Stimulated activated CD4-positive, alpha-beta T cell treated with anti-CD3 and anti-CD28 coated beads, Interleukin-1b, Interleukin-23, amount 100 ng/mL, for 48 hours (primary cell): ENCODE measurements at regions not wholly inside any gene's neighbourhood (a gene's known extent, or its start where the extent isn't known, plus 50 kb on each side); places are given as distances from the start of the nearest gene placed in this dataset.
"Not testable (repeated sequence)": the region's sequence is repeated elsewhere in the genome, so short reads cannot be mapped to it uniquely, and the experiment has no call there.

ENCODE experiments used
- DNase-seq: peaks from one replicate; pipeline ENCODE4 v3.0.0-alpha.2; 2020

DNA sequence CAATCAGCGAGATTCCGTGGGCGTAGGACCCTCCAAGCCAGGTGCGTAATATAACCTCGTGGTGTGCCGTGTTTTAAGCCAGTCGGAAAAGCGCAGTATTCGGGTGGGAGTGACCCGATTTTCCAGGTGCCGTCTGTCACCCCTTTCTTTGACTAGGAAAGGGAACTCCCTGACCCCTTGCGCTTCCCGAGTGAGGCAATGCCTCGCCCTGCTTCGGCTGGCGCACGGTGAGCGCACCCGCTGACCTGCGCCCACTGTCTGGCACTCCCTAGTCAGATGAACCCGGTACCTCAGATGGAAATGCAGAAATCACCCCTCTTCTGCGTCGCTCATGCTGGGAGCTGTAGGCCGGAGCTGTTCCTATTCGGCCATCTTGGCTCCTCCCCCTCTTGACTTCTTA, 352.6 kb upstream of the GHITM start:
- not testable (repeated sequence) for DNase-seq

DNA sequence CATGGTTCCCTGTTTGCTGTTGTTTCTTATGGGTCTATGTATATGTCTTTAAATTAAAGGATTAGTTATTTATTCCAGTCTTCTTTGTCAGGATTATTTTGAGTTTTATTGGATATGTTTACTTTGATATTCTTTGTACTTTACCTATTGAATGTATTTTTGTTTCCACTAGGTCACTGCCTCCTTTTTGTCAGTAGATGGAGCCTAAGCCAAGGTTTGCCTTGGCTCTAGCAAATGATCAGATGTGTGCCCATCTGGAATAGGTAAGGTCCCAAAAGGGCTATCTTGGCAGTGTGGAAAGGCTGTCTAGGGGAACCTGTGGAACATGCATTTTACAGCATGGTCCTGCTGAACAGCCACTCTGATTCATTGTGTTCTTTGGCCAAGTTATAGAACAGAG, 337.3 kb upstream of the GHITM start:
- DNase-seq = no peak

DNA sequence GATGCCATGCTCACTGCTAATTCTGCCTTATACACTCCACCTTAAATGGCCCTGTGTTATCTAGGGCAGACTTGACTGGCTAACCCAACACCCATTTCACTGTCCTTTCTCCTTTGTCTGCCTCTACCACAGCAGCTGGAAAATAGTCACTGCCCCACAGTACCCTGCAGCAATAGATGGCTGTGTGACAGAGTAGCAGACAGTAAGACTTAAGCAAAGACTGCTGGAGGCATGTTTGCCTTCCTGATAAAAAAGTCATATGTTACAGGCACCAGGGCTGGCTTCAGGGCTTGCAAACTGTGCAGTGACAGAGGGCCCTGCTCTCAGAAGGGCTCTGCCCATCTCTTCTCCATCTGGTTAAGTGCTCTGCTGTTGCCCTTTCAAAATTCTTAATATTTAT, 332.6 kb upstream of the GHITM start:
- no peak for DNase-seq

DNA sequence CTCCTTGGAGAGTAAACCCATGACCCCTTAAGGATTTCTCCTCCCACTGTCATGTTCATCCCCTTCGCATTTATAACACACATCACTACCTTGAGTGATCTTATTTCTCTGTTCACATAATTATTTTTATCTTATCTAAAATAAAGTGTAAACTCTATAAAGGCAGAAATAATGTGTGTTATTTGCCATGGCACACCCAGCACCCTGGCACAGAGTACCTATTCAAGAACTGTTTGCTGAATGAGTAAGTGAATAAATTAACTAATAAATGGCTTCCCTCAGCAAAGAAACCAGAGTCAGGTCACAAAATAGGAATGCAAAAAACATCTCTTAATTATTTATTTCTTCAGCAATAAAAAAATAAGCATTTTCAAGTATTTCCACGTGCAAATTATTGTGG, 330.3 kb upstream of the GHITM start:
- DNase-seq = no peak

DNA sequence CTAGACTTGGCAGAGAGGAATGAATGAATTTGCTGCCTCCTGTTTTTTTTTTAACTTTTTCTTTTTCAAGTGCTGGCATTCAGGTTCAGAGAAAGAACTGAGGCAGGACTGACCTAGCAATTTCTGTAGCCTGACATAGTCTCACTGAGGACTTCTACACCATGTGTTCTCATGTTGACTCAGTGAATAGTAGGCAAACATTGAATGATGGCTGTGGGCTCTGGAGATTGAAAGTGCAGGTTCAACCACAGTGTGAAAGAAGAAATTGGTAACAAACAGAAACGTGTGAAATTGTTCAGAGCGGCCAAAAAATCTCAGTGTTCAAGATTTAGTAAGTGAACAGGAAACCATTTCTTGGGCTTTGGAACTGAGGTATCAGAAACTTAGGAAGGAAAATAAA, 322.4 kb upstream of the GHITM start:
- no peak for DNase-seq

DNA sequence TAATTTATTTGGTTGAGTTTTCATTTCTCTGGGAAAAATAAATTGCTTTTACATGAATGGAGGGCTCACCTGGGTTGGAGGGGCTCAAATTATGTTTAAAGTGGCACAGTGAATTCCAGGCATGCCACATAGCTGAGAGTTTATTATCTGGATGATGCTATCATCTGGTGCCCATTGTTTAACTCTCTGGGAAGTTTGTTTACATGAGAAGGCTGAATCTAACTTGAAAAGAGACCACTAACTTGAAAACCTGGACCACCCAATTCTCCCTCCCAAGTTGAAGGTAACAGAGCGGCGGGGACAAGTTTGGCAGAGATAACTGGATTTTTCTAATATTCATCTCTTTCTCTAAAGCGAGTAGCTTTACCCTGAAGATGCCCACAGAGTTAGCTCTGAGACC, 321.5 kb upstream of the GHITM start:
- DNase-seq = no peak

DNA sequence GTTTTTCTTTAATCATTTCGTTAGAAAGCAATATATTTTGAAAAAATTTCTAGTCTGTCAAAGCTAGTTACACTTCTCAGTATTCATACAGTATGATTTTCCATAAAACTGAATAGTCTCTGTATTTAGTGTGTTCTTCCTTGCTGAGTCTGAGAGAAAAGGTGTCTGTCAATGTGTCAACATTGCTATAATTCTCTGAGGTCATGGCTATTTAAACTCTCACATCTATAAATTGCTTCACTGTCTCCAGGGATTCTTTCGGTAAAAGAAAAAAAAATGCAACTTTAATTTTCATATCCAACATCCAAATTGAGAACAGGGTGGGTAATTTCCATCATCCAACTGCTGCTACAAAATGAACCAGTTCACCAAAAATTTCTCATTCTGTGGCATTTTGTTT, 319.7 kb upstream of the GHITM start:
- DNase-seq = no peak

DNA sequence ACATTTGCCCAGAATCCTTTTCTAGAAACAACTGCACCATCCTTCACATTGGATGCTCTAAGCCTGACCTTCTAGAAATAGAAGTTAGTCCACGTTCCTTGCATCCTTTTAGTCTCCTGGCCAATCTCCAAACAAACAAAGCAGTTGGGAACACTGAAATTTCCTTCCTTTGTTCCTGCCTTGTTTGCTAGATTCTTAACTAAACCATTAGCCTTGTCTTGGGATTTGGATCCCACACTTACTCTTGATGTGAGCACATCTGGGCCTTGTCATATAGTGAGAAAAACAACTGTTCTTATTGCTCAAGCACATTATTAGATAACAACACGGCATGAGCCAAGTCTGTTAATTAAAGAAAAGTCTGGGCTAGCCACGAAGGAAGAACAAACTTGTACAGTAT, 319.3 kb upstream of the GHITM start:
- no peak for DNase-seq

DNA sequence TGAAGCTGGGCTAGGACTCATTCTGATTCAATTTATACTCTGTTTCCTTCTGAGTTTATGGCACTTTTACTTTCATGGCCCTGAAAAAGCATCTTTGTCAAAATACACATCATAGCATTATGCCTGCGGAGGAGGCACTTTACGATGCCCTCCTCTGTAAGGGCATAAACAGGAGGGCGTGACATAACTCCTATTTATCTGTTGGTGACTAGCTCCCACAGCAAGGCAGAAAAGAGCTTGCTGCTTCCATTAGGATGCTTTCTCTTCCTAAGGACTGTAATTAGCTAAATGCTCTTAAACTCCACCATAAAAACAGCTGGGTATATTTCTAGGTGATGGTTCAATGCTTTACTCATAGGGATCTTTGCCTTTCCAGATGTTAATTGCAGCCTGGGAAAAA, 315.2 kb upstream of the GHITM start:
- DNase-seq = no peak

DNA sequence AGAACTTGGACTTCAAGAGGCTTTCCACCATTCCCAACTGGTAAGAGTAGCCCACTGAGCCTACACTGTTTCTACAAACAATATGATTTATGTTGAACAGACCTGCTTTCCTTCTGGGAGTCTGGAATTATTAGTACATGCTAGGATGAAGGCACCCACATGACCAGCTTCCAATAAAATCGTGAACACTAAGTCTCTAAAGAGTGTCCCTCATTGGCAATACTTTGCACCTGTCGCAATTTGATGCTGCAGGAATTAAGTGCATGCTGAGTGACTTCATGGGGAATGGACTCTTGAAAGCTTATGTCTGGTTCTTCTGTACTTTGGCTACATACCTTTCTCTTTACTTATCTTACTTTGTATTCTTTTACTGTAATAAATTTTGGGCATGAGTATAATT, 305.2 kb upstream of the GHITM start:
- no peak for DNase-seq

DNA sequence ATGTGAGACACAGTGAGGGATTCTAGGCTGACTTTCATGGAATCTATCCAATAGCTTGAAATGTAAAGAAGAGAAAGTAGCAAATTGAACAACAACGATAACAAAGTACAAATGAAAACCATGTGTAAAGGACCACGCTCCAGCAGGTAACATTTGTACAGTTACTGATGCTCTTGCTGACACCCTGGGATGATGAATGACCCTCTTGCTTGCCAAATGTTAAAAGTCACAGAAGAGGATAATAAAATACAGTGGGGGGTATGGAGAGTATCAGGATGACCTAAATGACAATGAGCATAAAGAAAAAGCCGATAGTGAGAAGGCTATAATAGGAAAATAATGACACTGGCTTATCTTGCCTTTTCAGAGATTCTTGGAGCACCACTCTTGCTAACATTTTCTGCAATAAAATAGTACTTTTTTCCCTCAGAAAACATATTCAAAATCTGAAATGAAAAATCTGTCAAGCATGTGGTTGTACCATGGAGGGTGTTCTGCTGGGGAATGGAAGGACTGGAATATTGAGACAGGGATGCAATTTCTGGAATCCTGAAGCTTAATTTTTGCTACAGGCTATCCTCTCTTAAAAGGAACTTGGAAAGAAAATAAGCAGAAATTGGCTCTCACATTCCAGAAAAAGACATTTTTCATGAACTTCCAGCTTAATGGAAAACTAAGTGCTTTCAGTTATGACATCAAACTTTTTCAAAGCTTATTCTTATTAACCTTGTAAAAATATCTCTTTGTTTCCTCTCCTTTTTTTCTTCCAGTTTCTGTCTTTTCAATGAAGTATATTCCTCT, 303.2 kb upstream of the GHITM start:
- DNase-seq = no peak

DNA sequence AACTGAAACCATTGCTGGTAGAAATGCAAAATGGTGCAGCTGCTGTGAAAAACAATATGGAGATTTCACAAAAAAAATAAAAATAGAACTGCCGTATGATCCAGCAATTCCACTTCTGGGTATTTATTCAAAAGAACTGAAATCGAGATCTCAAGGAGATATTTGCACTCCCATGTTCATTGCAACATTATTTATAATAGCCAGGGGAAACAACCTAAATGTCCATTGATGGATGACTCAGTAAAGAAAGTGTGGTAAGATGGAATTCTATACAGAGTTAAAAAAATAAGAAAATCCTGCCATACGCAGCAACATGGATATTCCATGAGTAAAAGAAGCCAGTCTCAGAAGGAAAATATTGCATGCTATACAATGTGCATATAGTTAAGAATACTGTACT, 290.6 kb upstream of the GHITM start:
- no peak for DNase-seq

DNA sequence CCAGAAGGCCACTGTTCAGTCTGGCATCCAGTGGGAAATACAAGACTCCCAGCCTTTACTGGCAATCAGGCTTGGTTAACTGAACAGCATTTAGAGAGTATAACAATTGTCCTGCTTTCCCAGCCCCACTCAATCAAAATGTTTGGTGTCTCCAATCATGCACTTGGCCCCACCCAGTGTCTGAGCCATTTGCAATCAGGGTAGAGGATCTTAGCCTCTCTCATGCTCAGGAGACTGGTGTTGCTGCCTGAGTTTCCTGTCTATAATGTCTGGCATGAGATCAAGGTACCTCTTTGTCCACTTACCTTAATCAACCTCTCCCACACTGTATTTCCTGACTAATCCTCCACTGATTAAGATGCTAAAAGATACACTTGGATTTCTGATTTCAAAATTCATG, 290.2 kb upstream of the GHITM start:
- no peak for DNase-seq

DNA sequence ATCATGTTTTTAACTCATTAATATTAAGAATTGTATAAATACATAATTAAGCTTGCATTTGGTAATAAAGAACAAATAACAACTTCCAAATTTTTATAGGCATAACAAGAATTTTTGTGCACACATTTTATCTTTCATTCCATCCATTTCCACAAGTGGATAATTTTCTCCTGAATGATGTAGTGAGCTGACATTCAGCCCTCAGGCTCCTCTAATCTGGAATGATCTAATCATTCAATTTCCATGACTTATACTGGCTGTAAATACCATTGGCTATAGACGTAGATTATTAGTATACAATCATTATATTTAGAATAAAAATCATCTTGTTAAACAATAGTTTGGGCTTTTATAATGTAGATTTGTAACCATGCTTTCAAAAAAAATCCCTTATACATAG, 287.2 kb upstream of the GHITM start:
- no peak for DNase-seq

DNA sequence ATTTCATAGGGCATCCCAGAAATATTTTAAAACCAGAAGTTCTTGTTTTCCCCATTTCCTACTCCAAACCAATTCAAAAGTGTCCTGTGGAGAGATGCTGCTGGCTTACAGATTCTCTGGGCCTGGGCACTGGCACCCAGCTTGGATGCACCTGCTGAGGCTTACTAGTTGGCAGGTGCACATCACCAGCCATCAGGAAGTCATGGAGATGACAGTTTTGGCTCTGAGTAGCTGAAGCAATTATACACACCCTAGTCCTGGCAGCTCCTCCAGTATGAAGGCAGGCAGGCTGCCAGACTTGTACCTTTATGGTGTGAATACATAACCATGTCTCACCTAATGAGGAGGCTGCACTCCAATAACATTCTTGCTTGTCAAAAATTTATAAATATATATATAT, 276.6 kb upstream of the GHITM start:
- no peak for DNase-seq

DNA sequence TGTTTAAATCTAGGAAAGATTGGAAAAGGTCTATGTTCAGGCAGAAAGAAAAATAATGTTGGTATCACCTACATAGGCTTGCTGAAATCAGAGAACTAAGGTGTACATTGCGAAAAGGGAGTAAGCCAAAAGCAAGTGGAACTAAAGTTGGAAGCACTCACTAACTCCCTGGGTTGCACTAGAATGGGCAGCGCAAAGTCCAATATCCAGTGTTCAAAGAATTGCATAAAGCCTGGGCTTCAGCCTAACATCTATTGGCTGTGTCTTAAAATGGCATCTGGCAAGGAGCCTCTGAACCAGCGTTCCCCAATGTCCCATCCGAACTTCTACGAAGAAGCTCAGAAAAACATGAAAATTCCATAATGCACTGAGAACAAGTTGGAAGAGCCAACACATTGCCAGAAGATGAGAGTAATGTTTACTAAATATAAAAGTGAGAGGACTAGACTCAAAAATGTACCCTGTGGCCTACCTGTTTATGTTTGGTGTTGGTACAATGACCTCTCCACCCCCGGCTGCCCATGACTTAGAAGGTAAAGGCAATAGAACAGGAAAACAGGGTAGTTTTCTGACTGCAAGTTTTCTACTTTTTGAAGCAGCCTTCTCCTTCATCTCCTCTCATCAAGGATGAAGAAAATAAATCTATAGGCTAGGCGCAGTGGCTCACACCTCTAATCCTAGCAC, 275.9 kb upstream of the GHITM start:
- DNase-seq = no peak

DNA sequence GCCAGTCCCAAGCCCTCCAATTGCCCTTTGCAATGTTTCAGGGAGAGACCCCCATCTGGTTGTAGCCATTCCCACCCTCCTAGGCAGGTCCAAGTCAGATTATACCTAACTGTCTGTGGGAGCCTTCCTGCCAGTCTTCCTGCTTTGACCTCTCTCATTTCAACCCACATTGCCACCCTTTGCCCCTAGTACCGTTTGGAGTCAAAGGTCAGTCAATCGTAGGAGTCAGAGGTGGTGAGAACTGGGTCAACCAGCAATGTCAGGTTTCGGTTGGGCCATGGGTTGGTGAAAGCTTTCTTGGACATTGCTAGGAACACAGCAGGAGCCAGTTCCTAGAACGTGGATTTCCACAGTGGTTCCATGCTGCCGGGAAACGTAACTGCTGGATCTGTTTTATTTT, 269.4 kb upstream of the GHITM start:
- no peak for DNase-seq

DNA sequence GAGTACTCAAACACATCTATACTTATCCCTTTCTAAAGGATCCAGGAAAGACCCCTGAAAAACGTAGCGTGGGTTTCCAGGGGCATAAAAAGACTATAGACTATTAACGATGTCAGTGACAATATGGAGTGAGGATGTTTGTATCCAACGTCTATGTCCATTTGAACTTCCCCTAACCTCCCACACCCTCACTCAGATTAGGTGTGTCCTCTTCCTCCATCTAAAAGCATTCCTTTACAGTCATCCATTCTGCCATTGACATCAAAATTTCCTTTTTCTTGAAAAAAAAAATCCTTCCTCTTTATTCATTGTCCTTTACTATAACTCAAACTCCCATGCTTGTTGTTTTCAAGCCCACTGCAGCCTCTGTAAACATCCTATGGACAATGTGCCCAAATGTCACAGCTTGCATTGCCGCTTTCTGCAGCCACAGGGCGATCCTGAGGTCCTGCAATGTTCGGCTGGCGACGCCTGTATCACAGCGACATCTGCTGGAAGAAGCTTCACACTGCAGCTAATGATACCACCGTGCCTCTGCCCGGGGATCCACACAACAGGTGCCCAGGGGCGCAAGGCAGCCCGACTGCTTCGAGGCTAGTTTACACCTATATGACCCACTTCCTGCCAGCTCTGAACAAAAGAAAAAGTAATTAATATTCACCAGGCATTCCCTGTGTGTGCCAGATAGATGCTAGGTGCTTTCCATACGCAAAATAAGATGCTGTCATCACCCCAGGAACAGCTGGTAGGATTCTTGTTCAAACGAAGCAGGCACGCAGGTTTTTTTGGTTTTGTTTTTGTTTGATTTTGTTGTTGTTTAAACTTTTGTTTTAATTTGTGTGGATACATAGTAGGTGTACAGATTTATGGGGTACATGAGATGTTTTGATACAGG, 267.9 kb upstream of the GHITM start:
- peak; percentile 61 for DNase-seq

DNA sequence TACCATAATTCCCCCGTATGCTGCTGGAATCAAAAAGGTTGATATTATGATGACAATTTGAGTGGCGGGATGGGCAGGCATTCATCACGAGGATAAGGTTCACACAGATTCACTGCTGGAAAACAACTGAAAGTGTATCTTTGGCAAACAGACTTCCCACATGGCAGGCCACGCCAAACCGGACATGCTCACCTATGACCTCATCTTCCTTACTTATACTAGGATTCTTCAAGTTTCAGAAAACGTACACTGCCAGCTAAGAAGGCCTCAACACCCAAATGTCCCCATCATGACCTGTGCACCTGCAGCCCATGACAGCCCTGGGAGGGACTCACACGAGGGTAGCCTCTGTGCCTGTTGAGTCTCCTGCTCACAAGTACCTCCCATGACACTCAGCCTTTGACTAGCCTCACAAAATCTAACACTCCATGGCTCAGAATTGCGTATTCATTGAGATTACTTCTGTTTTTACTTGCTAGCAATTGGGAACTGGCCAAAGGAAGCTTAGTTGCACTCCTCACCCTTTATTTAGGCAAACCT, 259.0 kb upstream of the GHITM start:
- no peak for DNase-seq

DNA sequence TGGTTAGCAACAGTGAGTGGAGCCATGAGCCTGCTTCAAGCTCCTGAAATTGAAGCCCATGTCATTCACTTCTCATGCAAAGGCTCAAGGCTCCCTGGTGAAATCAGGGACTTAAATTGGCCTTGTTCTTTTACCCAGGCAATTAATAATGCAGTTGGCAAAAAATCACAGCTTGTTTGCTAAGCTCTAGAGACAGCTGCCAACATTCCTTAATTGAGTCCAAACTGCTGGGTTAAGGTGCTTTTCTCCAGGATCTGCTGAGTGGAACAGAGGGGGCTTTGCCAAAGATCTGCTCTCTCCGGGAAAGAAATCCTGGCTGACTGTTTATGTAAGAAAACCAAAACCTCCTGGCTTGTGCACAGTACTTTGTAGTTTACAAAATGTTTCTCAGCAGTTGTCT, 257.6 kb upstream of the GHITM start:
- DNase-seq = no peak

DNA sequence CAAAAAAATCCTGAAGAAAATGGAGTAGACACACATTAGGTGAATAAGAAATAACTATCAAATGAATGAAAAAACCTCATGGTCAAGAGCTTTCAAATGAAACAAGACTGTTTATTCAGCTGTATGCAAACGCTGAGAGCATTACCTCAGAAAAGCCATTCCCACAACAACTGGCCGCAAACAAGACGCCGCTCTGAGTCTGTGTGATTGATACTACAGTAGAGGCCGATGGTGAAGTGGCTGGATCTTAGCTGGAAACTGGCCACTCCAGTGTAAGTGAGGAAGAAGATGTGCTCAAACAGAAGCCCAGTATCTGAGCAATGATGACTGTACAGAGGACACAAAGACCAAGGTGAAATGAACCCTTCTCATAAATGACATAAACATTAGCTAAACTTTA, 252.4 kb upstream of the GHITM start:
- no peak for DNase-seq

DNA sequence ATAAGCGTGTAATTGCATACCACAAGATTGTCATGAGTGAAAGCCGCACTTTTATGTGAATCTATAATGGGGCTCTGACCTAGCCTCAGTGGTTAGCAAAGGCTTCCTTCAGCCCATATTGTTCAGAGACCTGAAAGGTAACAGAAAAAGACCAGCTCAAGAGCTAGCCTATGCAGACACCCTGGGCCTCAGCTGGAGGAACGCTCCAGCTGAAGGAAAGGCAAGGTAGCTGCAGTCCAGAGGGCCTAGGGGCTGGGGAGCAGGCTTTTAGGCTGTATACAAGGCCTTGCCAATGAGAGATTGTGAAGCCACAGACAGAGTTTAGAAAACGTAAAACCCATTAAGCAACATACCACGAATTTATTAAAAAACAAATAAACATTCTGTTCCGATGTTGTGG, 246.6 kb upstream of the GHITM start:
- DNase-seq = no peak

DNA sequence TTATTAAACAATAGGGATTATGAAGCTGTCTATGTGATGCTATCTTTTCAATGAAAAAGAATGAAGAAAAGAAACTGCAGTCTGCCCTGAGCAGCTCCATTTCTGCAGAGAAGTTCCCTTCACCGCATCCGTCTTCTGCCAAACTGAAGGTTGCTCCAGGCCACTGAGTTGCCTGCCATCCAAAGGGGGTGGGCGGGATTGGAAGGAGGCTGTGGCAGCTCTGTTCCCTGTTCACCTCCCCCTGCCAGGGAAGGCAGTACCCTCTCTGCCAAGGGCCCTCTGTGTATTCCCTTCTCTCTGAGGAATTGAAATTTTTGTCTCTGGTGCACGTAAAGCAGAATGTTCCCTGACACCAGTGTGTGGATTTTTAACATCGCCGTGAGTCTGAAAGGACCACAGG, 243.1 kb upstream of the GHITM start:
- DNase-seq = no peak

DNA sequence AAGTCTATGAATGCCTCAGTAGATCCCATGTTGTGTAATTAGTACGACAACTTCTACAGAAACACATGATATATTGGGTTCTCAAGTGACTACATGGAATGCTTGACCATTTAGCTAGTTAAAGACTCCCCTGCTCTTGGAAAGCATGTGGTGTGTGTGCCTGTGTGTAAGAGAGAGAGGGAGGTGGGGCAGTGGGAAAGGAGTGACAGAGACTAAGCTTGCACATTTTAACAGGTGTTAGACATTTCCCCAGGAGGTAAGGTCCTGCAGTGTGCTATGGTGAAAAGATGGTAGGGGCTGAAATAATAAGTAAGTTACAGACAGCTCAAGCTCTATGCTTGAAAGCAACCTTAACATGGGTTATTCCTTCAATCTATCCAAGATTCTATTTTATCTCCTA, 241.7 kb upstream of the GHITM start:
- no peak for DNase-seq
